ENCODE measurements at regions not wholly inside any gene's neighbourhood (a gene's known extent, or its start where the extent isn't known, plus 50 kb on each side); places are given as distances from the start of the nearest gene placed in this dataset.

DNA sequence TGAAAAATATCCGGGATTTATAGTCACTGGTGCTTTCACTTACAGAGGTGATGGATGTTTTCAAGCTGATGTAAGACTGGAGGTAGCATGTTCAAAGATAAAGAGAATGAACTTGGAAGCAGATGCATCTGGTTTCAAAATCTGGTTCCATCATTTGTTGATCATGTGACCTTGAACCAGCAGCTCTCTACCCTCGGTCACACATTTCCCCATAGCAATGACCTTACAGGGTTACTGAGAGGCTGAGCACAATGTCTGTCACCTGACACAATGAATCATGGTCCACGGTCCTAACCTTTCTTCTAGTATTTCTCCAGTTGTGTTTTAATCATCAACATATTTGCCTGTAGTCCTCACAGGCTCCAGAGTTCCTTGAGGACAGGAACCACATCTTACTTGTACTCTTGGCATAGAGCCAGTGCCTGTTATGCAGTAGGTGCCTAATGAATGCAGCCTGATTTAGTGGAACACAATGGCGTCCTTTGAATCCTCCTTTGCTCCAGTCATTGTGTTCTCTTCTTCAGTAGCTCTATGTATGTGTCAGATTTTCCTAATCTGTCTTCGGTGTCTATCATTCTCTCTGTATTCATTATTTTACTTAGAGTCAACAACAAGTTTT is 667.3 kb downstream of the PTPRU start:
- DNase-seq (ENCODE audit: low spot score): no peak

GRCh38 chr1:29901624-29902325 is 665.5 kb downstream of the PTPRU start:
- no peak for DNase-seq (ENCODE audit: low spot score)

- no peak for DNase-seq (ENCODE audit: low spot score)
Observed at GRCh38 chr1:29900712-29901111, 664.4 kb downstream of the PTPRU start.

DNA sequence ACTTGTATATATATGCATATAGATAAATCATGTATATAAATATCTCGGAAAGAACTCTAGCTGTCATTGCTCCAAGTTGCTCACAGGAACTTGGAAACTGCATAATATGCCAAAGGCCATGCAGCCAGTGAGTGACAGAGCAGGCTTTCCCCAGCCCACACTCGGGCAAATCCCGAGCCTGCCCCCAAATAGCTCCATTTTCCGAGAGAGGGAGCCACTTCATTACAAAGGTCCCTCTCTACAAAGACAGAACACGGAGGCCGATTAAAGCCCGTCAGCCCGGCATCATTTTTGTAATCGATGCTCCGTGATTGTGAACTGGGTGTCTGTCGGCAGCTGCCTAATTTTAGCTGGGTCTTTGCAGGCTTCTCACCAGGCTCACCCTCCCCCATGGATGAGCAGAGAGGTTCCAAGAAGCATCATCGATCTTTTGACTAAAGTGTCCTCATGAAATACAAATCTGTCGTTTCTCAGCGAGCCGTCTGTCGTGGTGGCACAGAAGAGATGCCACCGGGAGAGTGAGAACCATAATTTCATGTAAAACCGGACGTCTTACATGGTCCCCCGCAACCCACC is 663.9 kb downstream of the PTPRU start:
- no peak for DNase-seq (ENCODE audit: low spot score)

- DNase-seq (ENCODE audit: low spot score): no peak
Observed at GRCh38 chr1:29896791-29897714, 660.7 kb downstream of the PTPRU start.

DNA sequence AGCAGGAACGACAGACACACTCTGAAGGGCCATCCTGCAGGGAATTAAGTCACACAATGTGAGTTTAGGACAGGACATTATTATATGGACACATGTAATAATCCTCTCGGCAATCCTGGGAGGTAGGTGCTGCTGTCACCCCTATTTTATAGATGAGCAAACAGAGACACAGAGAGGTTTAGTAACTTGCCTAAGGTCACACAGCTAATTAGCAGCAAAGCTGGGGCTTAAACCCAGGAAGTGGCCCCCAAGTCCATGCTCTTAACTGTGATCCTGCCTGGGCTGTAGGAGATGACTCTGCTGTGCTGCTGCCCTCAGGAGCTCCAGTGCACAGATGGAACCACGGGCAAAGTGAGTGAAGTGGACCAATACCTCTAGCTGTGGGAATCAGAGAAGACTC is 660.0 kb downstream of the PTPRU start:
- no peak for DNase-seq (ENCODE audit: low spot score)

DNA sequence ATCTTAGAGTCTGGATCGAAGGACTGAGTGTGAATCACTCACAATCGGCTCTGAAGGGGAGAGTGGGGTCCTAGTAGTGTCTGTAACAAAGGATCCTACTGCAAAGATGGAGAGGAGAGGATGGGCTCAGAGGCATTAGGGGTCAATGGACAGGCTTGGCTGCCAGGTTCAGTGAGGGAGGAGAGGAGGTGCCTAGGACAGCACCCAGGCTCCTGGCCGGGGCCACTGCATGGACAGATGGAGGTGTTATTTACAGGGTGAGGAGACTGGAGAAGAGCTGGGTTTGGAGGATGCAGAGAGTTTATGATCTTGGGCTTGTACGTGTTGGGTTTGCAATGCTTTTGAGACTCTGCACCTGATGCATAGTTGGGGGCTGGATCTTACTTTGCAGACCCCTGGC is 658.9 kb downstream of the PTPRU start:
- no peak for DNase-seq (ENCODE audit: low spot score)

GRCh38 chr1:29894311-29894710 is 658.0 kb downstream of the PTPRU start:
- DNase-seq (ENCODE audit: low spot score): no peak

DNA sequence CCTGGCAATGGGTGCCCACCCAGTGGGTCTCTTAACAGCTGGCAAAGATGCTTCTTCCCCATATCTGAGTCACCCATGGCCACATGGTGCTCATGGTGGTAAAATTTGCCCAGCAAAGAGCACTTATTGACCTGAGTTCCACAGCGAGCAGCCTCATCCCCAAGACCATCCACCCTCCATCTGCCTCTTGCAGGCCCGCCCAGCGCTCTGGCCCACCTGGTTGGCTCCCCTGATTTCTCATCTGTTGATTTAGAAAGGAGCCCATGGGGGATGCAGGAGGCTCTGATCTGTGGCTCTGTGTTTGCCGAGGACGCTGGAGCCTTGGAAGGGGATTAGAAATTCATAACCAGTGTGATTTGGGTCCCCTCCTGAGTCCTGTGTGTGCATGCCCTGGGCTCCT is 657.5 kb downstream of the PTPRU start:
- no peak for DNase-seq (ENCODE audit: low spot score)

GRCh38 chr1:29893046-29893723 is 656.9 kb downstream of the PTPRU start:
- DNase-seq (ENCODE audit: low spot score): no peak

GRCh38 chr1:29892247-29892646 is 655.9 kb downstream of the PTPRU start:
- DNase-seq (ENCODE audit: low spot score): no peak

DNA sequence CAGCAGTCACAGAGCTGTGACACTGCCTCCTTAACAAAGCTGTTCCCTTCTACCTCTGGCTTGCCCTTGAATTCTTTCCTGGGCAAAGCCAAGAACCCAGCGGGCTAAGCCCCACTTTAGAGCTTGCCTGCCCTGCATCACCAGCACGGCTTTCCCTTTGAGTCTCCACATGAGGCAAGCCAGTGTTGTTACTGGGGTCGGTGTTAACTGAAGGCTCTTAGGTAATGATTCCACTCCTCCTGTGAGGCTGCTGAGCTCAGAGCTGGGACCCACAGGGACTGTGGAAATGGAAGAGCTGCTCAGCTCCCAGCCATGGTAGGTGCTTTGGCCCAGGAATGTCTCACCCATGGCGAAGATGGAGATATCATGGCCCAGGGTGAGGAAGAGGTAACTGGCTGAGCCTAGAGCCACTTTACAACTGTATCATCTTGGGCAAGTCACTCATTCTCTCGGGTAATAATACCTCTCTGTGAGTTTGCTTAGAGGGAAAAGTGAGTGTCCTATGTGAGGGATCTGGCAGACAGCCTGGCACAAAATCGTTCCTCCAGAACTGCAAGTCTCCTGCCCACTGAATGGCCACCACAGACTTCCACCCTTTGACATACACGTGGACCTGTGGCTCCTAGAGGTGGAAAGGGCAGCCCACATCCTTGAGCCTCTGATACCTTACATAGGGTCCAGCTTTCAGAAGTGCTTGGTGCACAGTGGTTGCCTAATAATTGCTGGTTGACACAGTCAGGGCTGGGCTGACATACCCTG is 654.1 kb downstream of the PTPRU start:
- DNase-seq (ENCODE audit: low spot score): no peak

DNA sequence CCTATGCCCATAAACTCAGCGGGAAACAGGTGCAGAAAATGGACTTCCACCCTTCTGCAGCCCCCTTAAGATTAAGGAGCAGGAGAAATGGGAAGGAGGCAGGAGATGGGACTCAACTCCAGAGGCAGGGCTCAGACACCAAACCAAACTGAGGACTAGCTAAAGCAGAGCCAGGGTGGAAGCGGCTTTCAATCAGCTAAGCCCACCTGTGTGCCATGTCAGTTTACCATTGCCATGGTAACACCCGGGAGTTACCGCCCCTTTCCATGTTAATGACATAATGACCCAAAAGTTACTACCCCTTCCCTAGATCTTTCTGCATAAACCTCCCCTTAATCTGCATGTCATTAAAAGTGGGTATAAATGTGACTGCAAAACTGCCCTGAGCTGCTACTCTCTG is 653.5 kb downstream of the PTPRU start:
- no peak for DNase-seq (ENCODE audit: low spot score)

GRCh38 chr1:29884740-29885139 is 648.4 kb downstream of the PTPRU start:
- no peak for DNase-seq (ENCODE audit: low spot score)

- no peak for DNase-seq (ENCODE audit: low spot score)
Observed at GRCh38 chr1:29883986-29884385, 647.7 kb downstream of the PTPRU start.

GRCh38 chr1:29883411-29883832 is 647.1 kb downstream of the PTPRU start:
- DNase-seq (ENCODE audit: low spot score): no peak

DNA sequence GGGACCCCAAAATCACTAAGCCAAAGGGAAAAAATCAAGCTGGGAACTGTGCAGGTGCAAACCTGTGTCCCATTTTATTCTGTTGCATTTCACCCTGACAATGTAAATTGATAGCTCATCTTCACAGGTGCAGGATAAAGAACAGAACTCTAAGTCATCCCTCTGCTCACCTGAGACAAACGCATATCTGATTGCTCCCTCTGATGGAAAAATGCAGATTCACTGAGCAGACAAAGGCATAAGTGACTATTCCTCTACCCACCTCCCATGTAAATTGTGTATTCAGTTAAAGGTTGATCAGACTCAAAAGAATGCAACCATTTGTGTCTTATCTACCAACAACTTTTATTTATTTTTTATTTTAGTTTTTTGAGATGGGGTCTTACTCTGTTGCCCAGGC is 644.2 kb downstream of the PTPRU start:
- DNase-seq (ENCODE audit: low spot score): no peak

DNA sequence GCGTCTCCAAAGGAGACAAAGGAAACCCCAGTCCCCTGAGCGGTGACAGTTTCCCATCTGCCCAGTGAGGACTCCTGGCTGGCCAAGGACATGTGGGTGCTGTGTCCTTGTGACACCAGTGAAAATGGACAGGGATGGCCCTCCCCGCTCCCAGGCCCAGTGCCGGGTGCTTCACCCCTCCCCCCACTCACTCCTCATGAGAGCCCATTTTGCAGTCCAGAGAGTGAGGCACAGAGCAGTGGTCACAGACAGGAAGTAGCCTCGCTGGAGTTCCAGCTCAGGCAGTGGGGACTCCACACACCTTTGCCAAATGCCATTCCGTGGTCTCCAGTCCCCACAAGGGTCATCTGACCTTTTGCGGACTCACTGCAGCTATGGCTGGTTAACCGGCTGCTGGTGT is 642.9 kb downstream of the PTPRU start:
- DNase-seq (ENCODE audit: low spot score): no peak

GRCh38 chr1:29878501-29878900 is 642.2 kb downstream of the PTPRU start:
- DNase-seq (ENCODE audit: low spot score): no peak

DNA sequence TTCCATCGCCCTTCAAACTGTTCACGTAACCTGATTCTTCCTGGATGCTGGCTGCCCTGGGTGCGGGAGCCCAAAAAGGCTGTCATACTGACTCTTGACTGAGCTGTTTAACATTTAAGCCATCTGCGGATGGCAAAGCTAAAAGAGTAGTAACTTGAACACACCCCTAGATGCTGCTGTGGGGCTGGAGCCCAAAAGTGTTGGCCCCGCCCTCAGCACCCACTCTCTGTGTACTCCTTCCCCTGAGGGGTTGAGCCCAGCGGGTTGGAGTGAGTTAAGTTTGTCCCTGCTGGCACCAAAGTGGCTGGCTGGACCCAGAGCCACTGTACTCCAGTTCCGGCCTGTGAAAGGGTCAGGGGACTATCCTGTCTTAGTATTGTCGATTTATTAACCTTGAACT is 640.6 kb downstream of the PTPRU start:
- no peak for DNase-seq (ENCODE audit: low spot score)

- DNase-seq (ENCODE audit: low spot score): no peak
Observed at GRCh38 chr1:29876441-29876840, 640.1 kb downstream of the PTPRU start.
